ENCODE measurements at regions not wholly inside any gene's neighbourhood (a gene's known extent, or its start where the extent isn't known, plus 50 kb on each side); places are given as distances from the start of the nearest gene placed in this dataset.

DNA sequence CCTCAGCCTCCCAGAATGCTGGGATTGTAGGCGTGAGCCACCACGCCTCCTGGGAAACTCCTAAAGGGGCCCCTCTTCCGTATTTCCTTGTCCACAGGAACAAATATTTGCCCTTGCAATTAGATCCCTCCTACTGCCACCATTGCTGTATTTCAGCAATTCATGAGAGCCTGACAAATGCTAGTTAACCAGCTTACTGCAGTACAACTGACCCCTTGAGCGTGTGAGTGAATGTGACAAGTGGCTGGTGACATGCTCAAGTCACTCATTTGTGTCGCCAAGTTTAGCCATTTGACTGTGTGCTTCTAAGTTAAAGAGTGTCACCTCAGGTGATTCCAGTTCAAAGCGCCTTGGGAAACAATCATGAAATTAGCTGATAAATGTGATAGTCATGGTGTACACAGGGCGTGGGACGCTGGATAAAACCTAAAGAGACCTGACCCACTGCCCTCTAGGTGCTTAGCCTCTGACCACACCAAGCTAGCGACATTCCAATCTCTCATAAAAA, 56.1 kb upstream of the MAP1LC3B2 start:
- H3K9me3 ChIP-seq (ENCODE audit: control insufficient read depth, insufficient read depth, low read depth, low read length) = no peaks in the 10 kb centered on the region
- TF ChIP-seq, protein P1, sequence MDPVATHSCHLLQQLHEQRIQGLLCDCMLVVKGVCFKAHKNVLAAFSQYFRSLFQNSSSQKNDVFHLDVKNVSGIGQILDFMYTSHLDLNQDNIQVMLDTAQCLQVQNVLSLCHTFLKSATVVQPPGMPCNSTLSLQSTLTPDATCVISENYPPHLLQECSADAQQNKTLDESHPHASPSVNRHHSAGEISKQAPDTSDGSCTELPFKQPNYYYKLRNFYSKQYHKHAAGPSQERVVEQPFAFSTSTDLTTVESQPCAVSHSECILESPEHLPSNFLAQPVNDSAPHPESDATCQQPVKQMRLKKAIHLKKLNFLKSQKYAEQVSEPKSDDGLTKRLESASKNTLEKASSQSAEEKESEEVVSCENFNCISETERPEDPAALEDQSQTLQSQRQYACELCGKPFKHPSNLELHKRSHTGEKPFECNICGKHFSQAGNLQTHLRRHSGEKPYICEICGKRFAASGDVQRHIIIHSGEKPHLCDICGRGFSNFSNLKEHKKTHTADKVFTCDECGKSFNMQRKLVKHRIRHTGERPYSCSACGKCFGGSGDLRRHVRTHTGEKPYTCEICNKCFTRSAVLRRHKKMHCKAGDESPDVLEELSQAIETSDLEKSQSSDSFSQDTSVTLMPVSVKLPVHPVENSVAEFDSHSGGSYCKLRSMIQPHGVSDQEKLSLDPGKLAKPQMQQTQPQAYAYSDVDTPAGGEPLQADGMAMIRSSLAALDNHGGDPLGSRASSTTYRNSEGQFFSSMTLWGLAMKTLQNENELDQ (tag by site-specific recombination; IDR thresholded peaks at IDR 0.05; ENCODE audit: low read depth) = no peak
- no peak for TF ChIP-seq ZNF561 (tag by site-specific recombination; IDR thresholded peaks at IDR 0.05; ENCODE audit: borderline replicate concordance)
- TF ChIP-seq, protein P2, sequence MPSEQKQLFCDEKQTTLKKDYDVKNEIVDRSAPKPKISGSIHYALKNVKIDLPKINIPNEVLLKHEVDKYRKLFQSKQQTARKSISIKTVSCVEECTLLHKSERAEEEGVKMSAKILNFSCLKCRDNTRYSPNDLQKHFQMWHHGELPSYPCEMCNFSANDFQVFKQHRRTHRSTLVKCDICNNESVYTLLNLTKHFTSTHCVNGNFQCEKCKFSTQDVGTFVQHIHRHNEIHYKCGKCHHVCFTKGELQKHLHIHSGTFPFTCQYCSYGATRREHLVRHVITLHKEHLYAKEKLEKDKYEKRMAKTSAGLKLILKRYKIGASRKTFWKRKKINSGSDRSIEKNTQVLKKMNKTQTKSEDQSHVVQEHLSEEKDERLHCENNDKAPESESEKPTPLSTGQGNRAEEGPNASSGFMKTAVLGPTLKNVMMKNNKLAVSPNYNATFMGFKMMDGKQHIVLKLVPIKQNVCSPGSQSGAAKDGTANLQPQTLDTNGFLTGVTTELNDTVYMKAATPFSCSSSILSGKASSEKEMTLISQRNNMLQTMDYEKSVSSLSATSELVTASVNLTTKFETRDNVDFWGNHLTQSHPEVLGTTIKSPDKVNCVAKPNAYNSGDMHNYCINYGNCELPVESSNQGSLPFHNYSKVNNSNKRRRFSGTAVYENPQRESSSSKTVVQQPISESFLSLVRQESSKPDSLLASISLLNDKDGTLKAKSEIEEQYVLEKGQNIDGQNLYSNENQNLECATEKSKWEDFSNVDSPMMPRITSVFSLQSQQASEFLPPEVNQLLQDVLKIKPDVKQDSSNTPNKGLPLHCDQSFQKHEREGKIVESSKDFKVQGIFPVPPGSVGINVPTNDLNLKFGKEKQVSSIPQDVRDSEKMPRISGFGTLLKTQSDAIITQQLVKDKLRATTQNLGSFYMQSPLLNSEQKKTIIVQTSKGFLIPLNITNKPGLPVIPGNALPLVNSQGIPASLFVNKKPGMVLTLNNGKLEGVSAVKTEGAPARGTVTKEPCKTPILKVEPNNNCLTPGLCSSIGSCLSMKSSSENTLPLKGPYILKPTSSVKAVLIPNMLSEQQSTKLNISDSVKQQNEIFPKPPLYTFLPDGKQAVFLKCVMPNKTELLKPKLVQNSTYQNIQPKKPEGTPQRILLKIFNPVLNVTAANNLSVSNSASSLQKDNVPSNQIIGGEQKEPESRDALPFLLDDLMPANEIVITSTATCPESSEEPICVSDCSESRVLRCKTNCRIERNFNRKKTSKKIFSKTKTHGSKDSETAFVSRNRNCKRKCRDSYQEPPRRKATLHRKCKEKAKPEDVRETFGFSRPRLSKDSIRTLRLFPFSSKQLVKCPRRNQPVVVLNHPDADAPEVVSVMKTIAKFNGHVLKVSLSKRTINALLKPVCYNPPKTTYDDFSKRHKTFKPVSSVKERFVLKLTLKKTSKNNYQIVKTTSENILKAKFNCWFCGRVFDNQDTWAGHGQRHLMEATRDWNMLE (tag by site-specific recombination; conservative IDR thresholded peaks at IDR 0.05; ENCODE audit: low read depth) = no peak
- TF ChIP-seq OVOL3 (tag by site-specific recombination; IDR thresholded peaks at IDR 0.05) = no peak
- no peak for TF ChIP-seq ZNF391 (tag by site-specific recombination; IDR thresholded peaks at IDR 0.05; ENCODE audit: borderline replicate concordance, low read depth)
- no peak for TF ChIP-seq ZNF112 (tag by site-specific recombination; IDR thresholded peaks at IDR 0.05)
- no peak for TF ChIP-seq ZNF274 (IDR thresholded peaks at IDR 0.05; ENCODE audit: low read length)
- no peak for TF ChIP-seq ZNF274 (tag by site-specific recombination; IDR thresholded peaks at IDR 0.05; ENCODE audit: borderline replicate concordance)
- TF ChIP-seq ZNF169 (tag by site-specific recombination; IDR thresholded peaks at IDR 0.05) = no peak
- no peaks in the 10 kb centered on the region for H3K4me1 ChIP-seq (ENCODE audit: control insufficient read depth, insufficient read depth, low read length)
- CTCF ChIA-PET = interaction anchor here (0.6 kb wide), 1 partner anchor 205 kb away, joined by 3 read pairs; no protein-coding TSS in a partner anchor
- H3K27ac ChIP-seq (ENCODE audit: extremely low read depth, low read depth, low read length) = no peak overlapping the region
- no peak overlapping the region for H3K4me3 ChIP-seq (ENCODE audit: low read depth, low read length)
- no peaks in the 10 kb centered on the region for H3K36me3 ChIP-seq (ENCODE audit: control insufficient read depth in 2 of 2, insufficient read depth in 1 of 2, low read length in 2 of 2)
- POLR2A ChIA-PET = no interaction called here

DNA sequence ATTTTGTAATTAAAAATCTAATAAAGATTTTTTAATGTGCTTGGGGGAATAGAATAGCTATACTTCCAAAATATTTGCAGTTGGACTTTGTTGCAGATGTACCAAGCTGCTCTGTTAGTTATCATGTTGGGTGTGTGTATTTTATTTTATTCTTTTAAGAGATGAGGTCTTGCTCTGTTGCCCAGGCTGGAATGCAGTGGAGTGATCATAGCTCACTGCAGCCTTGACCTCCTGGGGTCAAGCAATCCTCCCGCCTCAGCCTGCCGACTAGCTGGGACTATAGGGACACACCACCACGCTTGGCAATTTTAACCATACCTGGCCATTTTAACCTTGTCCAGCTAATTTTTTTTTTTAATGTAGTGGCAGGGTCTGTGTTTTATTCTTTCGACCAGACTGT, 54.7 kb upstream of the MAP1LC3B2 start:
- no peaks in the 10 kb centered on the region for H3K4me1 ChIP-seq (ENCODE audit: control insufficient read depth, insufficient read depth, low read length)
- H3K36me3 ChIP-seq (ENCODE audit: control insufficient read depth in 2 of 2, insufficient read depth in 1 of 2, low read length in 2 of 2) = no peaks in the 10 kb centered on the region
- ChIA-PET CTCF (no interaction called here), POLR2A (no interaction called here)
- no peaks in the 10 kb centered on the region for H3K9me3 ChIP-seq (ENCODE audit: control insufficient read depth, insufficient read depth, low read depth, low read length)
- no peak overlapping the region for H3K4me3 ChIP-seq (ENCODE audit: low read depth, low read length)
- H3K27ac ChIP-seq (ENCODE audit: extremely low read depth, low read depth, low read length) = no peak overlapping the region
- TF ChIP-seq, protein P2 (tag by site-specific recombination; conservative IDR thresholded peaks at IDR 0.05; ENCODE audit: low read depth) = no peak
- TF ChIP-seq, protein P3, sequence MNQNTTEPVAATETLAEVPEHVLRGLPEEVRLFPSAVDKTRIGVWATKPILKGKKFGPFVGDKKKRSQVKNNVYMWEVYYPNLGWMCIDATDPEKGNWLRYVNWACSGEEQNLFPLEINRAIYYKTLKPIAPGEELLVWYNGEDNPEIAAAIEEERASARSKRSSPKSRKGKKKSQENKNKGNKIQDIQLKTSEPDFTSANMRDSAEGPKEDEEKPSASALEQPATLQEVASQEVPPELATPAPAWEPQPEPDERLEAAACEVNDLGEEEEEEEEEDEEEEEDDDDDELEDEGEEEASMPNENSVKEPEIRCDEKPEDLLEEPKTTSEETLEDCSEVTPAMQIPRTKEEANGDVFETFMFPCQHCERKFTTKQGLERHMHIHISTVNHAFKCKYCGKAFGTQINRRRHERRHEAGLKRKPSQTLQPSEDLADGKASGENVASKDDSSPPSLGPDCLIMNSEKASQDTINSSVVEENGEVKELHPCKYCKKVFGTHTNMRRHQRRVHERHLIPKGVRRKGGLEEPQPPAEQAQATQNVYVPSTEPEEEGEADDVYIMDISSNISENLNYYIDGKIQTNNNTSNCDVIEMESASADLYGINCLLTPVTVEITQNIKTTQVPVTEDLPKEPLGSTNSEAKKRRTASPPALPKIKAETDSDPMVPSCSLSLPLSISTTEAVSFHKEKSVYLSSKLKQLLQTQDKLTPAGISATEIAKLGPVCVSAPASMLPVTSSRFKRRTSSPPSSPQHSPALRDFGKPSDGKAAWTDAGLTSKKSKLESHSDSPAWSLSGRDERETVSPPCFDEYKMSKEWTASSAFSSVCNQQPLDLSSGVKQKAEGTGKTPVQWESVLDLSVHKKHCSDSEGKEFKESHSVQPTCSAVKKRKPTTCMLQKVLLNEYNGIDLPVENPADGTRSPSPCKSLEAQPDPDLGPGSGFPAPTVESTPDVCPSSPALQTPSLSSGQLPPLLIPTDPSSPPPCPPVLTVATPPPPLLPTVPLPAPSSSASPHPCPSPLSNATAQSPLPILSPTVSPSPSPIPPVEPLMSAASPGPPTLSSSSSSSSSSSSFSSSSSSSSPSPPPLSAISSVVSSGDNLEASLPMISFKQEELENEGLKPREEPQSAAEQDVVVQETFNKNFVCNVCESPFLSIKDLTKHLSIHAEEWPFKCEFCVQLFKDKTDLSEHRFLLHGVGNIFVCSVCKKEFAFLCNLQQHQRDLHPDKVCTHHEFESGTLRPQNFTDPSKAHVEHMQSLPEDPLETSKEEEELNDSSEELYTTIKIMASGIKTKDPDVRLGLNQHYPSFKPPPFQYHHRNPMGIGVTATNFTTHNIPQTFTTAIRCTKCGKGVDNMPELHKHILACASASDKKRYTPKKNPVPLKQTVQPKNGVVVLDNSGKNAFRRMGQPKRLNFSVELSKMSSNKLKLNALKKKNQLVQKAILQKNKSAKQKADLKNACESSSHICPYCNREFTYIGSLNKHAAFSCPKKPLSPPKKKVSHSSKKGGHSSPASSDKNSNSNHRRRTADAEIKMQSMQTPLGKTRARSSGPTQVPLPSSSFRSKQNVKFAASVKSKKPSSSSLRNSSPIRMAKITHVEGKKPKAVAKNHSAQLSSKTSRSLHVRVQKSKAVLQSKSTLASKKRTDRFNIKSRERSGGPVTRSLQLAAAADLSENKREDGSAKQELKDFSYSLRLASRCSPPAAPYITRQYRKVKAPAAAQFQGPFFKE (tag by site-specific recombination; IDR thresholded peaks at IDR 0.05; ENCODE audit: borderline replicate concordance) = no peak
- no peak for TF ChIP-seq ZIC2 (tag by site-specific recombination; IDR thresholded peaks at IDR 0.05)
- TF ChIP-seq ZNF544 (tag by site-specific recombination; IDR thresholded peaks at IDR 0.05) = no peak
- TF ChIP-seq, protein P4, sequence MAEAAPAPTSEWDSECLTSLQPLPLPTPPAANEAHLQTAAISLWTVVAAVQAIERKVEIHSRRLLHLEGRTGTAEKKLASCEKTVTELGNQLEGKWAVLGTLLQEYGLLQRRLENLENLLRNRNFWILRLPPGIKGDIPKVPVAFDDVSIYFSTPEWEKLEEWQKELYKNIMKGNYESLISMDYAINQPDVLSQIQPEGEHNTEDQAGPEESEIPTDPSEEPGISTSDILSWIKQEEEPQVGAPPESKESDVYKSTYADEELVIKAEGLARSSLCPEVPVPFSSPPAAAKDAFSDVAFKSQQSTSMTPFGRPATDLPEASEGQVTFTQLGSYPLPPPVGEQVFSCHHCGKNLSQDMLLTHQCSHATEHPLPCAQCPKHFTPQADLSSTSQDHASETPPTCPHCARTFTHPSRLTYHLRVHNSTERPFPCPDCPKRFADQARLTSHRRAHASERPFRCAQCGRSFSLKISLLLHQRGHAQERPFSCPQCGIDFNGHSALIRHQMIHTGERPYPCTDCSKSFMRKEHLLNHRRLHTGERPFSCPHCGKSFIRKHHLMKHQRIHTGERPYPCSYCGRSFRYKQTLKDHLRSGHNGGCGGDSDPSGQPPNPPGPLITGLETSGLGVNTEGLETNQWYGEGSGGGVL (tag by site-specific recombination; IDR thresholded peaks at IDR 0.05) = no peak
